ENCODE measurements at regions not wholly inside any gene's neighbourhood (a gene's known extent, or its start where the extent isn't known, plus 50 kb on each side); places are given as distances from the start of the nearest gene placed in this dataset.

DNA sequence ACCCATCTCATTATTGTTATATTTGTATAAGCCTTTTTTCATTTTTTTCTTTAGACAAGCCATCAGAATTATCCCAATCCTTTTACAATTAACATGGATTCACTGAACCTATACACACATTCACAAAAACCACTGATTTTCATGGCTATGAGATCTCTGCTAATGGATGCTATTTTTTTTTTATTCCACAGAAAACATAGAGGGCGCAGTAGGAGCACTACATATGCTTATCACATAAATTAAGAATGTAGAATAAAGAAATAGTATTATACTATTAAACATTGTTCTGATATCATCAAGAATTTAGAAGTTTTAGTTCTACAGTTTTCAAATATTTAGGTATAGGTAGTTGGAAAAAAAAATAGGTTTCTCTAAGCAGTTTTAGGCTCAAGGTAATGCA is 1477.4 kb downstream of the ARAP2 start:
- no peak for ATAC-seq (replicated peaks; ENCODE audit: extremely low read depth, poor library complexity, severe bottlenecking)
- H3K4me3 Mint-ChIP-seq: no peak overlapping the region
- peaks cover 5% of the 10 kb centered on the region for H3K9me3 Mint-ChIP-seq
- no peak overlapping the region for H3K27ac Mint-ChIP-seq (ENCODE audit: low read depth)
- H3K4me1 Mint-ChIP-seq: no peaks in the 10 kb centered on the region
- H3K36me3 Mint-ChIP-seq (ENCODE audit: insufficient read depth): no peaks in the 10 kb centered on the region
- H3K27me3 Mint-ChIP-seq: no peaks in the 10 kb centered on the region
- DNase-seq (ENCODE audit: low spot score in 2 of 2): no peak

DNA sequence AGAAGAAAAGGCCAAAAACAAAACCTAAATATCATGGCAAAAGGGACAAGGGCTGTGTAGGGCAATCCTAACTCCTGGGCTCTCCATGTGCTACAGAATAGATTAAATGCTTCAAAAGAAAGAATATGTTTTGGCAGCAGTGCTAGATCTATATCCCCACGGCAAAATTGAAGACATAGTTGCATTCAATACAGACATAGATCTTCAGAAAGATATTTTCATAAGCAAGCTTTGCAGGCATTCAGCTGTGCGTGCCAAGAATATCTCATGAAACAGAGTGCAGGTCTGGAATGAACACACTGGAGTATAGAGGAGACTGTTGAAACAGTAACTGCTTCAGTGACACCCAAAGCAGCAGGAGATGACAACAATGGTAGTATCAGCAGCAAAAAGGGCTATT is 1476.9 kb downstream of the ARAP2 start:
- DNase-seq (ENCODE audit: low spot score in 2 of 2) (no peak), ATAC-seq (replicated peaks; ENCODE audit: extremely low read depth, poor library complexity, severe bottlenecking) (no peak)
- Mint-ChIP-seq H3K36me3 (ENCODE audit: insufficient read depth) (no peaks in the 10 kb centered on the region), H3K4me1 (no peaks in the 10 kb centered on the region), H3K4me3 (no peak overlapping the region), H3K27me3 (no peaks in the 10 kb centered on the region), H3K9me3 (peaks cover 6% of the 10 kb centered on the region), H3K27ac (ENCODE audit: low read depth) (no peak overlapping the region)

DNA sequence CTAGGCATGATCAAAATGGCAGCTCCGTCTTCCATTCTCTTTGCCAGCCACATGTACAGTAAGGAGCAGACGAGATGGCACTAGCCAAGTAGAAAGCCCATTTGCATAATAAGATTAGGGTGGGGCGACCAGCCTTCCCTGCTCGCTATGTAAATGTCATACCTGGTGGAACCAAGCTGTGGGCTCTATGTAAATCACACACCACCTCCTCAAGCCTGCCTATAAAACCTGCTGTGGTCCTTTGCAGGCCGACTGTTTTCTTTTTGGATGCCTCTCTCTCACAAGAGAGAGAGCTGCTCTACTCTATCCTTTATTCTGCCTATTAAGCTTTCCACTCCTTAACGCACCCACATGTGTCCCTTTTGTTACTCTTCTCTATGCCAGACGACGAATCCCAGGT is 1472.7 kb downstream of the ARAP2 start:
- ATAC-seq (replicated peaks; ENCODE audit: extremely low read depth, poor library complexity, severe bottlenecking) (no peak), DNase-seq (ENCODE audit: low spot score in 2 of 2) (no peak)
- Mint-ChIP-seq H3K9me3 (peaks cover 11% of the 10 kb centered on the region), H3K27me3 (no peaks in the 10 kb centered on the region), H3K36me3 (ENCODE audit: insufficient read depth) (no peaks in the 10 kb centered on the region), H3K4me3 (no peak overlapping the region), H3K27ac (ENCODE audit: low read depth) (no peak overlapping the region), H3K4me1 (no peaks in the 10 kb centered on the region)

DNA sequence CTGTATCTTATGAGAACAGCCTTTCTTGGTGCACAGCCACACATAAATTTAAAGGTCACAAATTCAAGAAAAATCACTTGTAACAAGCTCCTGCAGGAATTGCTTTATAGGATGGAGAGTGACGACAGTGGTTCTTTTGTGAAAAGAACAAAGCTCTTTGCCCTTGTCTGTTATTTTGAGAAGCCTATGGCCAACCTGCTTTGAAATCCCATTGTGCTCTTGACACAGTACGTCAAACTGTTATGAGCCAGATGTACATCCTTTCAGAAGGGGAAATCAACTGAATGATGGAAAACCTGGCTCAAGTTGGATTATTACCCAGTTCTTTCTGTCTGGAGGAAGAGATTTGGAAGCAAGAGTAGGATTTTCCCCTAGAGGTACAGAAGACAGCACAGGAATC is 1454.2 kb downstream of the ARAP2 start:
- peaks cover 1% of the 10 kb centered on the region for H3K36me3 Mint-ChIP-seq (ENCODE audit: insufficient read depth)
- no peak for ATAC-seq (replicated peaks; ENCODE audit: extremely low read depth, poor library complexity, severe bottlenecking)
- no peaks in the 10 kb centered on the region for H3K4me1 Mint-ChIP-seq
- DNase-seq (ENCODE audit: low spot score in 2 of 2): no peak
- H3K27me3 Mint-ChIP-seq: no peaks in the 10 kb centered on the region
- no peak overlapping the region for H3K4me3 Mint-ChIP-seq
- H3K27ac Mint-ChIP-seq (ENCODE audit: low read depth): no peak overlapping the region
- H3K9me3 Mint-ChIP-seq: peaks cover 6% of the 10 kb centered on the region

DNA sequence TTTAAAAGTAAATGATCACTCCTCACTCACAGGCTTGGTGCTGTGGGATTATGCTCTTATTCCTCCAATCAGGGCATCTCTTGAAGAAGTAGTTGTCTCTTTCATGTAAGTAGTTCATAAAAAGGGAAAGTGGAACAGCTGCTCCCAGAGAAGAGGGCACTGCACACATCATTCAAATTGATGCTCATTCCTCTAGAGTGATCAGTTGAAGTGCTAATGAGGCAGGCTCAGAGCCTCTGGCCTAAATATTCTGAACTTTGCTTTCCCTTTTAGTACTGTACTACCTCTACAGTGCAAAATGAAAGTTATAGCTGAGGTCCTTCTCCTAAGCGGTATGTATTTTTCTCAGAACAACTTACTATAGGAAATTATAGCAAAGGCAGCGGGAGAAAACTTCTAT is 1453.1 kb downstream of the ARAP2 start:
- H3K4me3 Mint-ChIP-seq: no peak overlapping the region
- no peak for ATAC-seq (replicated peaks; ENCODE audit: extremely low read depth, poor library complexity, severe bottlenecking)
- H3K9me3 Mint-ChIP-seq: peaks cover 11% of the 10 kb centered on the region
- no peak overlapping the region for H3K27ac Mint-ChIP-seq (ENCODE audit: low read depth)
- H3K4me1 Mint-ChIP-seq: no peaks in the 10 kb centered on the region
- DNase-seq (ENCODE audit: low spot score in 2 of 2): no peak
- peaks cover 1% of the 10 kb centered on the region for H3K36me3 Mint-ChIP-seq (ENCODE audit: insufficient read depth)
- no peaks in the 10 kb centered on the region for H3K27me3 Mint-ChIP-seq

DNA sequence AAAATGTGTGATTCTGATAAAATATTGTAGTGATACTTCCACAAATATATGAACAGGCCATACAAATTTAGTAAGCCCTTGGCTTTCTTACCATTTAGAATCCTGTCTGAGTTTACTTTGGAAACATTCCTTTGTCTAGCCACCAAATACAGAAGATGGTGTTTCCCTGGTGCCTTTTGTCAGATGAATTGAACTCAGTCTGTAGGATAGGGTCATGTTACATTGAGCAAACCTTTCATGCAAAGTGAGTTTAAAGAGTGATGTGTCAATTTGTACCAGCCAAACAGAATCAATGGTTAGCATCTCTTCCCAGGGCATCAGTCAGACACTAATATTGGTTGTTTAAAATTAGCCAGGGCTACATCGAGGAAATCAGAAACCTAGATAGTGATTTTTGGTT is 1443.4 kb downstream of the ARAP2 start:
- no peak for DNase-seq (ENCODE audit: low spot score in 2 of 2)
- Mint-ChIP-seq H3K27ac (ENCODE audit: low read depth) (no peak overlapping the region), H3K4me3 (no peak overlapping the region), H3K27me3 (no peaks in the 10 kb centered on the region), H3K36me3 (ENCODE audit: insufficient read depth) (no peaks in the 10 kb centered on the region), H3K9me3 (peaks cover 22% of the 10 kb centered on the region), H3K4me1 (no peaks in the 10 kb centered on the region)
- no peak for ATAC-seq (replicated peaks; ENCODE audit: extremely low read depth, poor library complexity, severe bottlenecking)

DNA sequence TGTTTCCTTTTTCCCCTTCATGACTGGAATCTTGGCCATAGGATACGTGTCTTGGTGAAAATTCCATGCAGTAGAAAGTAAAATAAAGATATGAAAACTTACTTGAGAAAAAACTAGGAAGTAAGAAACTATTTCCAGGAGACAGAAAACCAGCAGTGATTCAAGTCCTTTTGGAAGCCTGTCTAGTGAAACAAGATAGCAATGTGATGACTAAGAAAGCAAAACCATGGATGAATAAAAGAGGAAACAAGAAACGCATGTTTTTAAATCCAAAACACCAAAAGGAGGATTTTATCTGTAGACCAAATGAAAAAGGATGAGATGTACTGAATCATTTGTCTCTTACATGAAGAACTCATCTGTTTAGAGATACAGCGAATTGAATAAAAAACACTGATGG is 1430.0 kb downstream of the ARAP2 start:
- Mint-ChIP-seq H3K4me3 (no peak overlapping the region), H3K36me3 (ENCODE audit: insufficient read depth) (no peaks in the 10 kb centered on the region), H3K4me1 (no peaks in the 10 kb centered on the region), H3K27ac (ENCODE audit: low read depth) (no peak overlapping the region), H3K9me3 (peaks cover 14% of the 10 kb centered on the region), H3K27me3 (no peaks in the 10 kb centered on the region)
- DNase-seq (ENCODE audit: low spot score in 2 of 2) (no peak), ATAC-seq (replicated peaks; ENCODE audit: extremely low read depth, poor library complexity, severe bottlenecking) (no peak)

DNA sequence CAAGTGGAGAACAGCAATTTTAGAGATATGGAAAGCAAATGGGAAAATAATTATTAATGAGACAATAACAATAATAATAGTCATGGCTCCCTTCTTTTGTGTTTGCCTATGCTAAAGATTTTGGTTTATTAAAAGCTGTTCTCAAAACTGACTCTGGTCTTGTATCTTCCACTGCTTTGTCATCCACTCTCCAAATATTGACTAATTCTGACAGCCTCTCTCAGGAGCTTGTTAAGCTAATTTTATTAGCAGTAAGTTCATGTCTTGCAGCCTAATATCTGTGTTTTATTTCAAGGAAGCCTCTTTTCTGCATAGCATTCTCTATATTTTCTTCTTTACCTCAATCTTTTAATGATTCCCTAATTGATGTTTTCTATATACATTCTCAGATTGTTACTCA is 1419.8 kb downstream of the ARAP2 start:
- DNase-seq (ENCODE audit: low spot score in 2 of 2) (no peak), ATAC-seq (replicated peaks; ENCODE audit: extremely low read depth, poor library complexity, severe bottlenecking) (no peak)
- H3K27me3 Mint-ChIP-seq: no peaks in the 10 kb centered on the region
- peaks cover 27% of the 10 kb centered on the region for H3K9me3 Mint-ChIP-seq
- no peak overlapping the region for H3K27ac Mint-ChIP-seq (ENCODE audit: low read depth)
- H3K4me3 Mint-ChIP-seq: no peak overlapping the region
- no peaks in the 10 kb centered on the region for H3K4me1 Mint-ChIP-seq
- H3K36me3 Mint-ChIP-seq (ENCODE audit: insufficient read depth): no peaks in the 10 kb centered on the region

DNA sequence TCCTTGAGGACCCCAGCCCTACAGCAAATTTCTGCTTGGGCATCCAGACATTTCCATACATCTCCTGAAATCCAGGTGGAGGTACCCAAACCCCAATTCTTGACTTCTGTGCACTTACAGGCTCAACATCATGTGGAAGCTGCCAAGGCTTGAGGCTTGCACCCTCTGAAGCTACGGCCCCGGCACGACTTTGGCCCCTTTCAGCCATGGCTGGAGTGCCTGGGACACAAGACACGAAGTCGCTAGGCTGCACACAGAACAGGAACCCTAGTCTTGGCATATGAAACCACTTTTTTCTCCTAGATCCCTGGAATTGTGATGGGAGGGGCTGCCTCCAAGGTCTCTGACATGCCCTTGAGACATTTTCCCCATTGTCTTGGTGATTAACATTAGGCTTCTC is 1417.7 kb downstream of the ARAP2 start:
- Mint-ChIP-seq H3K9me3 (peaks cover 30% of the 10 kb centered on the region), H3K27ac (ENCODE audit: low read depth) (no peak overlapping the region), H3K36me3 (ENCODE audit: insufficient read depth) (no peaks in the 10 kb centered on the region), H3K4me1 (no peaks in the 10 kb centered on the region), H3K27me3 (no peaks in the 10 kb centered on the region), H3K4me3 (no peak overlapping the region)
- DNase-seq (ENCODE audit: low spot score in 2 of 2) (no peak), ATAC-seq (replicated peaks; ENCODE audit: extremely low read depth, poor library complexity, severe bottlenecking) (no peak)

DNA sequence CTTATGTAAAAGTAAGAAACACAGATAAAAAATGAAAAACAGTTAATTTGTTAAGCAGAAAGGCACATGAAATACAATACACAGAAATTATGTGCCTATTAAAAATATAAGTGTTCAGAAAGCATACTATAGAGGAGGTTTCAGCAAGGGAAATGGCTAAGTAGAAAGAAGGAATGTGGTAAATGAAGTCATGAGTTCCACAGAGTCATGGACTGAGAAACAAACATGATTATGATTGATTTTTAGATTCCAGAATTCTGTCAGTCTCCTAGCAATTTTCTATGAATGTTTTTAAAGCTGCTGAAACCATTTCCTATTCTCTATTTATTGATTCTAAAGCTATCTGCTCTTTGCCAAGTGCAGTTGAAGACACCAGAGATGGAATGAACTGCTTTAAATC is 1398.4 kb downstream of the ARAP2 start:
- Mint-ChIP-seq H3K36me3 (ENCODE audit: insufficient read depth) (no peaks in the 10 kb centered on the region), H3K4me1 (no peaks in the 10 kb centered on the region), H3K9me3 (peaks cover 4% of the 10 kb centered on the region), H3K4me3 (no peak overlapping the region), H3K27me3 (no peaks in the 10 kb centered on the region), H3K27ac (ENCODE audit: low read depth) (no peak overlapping the region)
- DNase-seq (ENCODE audit: low spot score in 2 of 2) (no peak), ATAC-seq (replicated peaks; ENCODE audit: extremely low read depth, poor library complexity, severe bottlenecking) (no peak)

DNA sequence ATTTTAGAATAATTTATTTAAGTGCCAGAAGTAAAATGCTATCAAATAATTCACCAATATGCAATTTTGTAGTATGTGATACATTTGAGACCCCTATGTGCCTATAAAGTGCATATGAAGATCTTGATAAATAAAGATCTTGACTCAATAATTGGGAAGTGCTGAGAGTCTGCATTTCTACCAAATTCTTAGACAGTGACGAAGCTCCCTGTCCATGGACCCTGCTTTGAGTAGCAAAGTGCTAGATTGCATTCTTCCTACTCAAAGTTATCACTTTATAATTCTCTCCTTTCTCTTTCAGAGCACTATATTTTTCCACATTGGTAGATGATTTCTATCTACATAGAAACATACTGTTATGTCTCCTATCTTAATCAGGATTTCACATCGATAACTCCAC is 1393.9 kb downstream of the ARAP2 start:
- H3K9me3 Mint-ChIP-seq: peaks cover 18% of the 10 kb centered on the region
- H3K4me1 Mint-ChIP-seq: no peaks in the 10 kb centered on the region
- no peak overlapping the region for H3K27ac Mint-ChIP-seq (ENCODE audit: low read depth)
- no peaks in the 10 kb centered on the region for H3K27me3 Mint-ChIP-seq
- ATAC-seq (replicated peaks; ENCODE audit: extremely low read depth, poor library complexity, severe bottlenecking) (no peak), DNase-seq (ENCODE audit: low spot score in 2 of 2) (no peak)
- no peaks in the 10 kb centered on the region for H3K36me3 Mint-ChIP-seq (ENCODE audit: insufficient read depth)
- H3K4me3 Mint-ChIP-seq: no peak overlapping the region

DNA sequence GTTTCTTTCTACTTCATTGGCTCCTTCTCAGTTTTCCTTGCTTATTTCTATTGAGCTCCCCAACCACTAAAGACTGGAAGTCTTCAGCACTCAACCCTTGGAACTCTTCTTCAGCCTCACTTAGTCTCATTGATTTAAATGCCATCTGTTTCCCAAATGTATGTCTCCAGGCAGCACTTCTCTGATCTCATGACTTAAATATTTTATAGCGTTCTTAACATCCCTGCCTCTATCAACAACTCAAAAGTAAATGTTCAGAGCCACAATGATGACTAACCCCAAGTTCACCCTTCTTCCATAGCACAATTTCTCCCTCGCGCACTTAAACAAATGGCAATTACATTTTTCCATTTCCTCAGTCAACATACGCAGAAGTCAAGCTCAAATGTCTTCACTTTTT is 1393.3 kb downstream of the ARAP2 start:
- Mint-ChIP-seq H3K27ac (ENCODE audit: low read depth) (no peak overlapping the region), H3K9me3 (peaks cover 18% of the 10 kb centered on the region), H3K27me3 (no peaks in the 10 kb centered on the region), H3K4me1 (no peaks in the 10 kb centered on the region), H3K36me3 (ENCODE audit: insufficient read depth) (no peaks in the 10 kb centered on the region), H3K4me3 (no peak overlapping the region)
- ATAC-seq (replicated peaks; ENCODE audit: extremely low read depth, poor library complexity, severe bottlenecking) (no peak), DNase-seq (ENCODE audit: low spot score in 2 of 2) (no peak)

DNA sequence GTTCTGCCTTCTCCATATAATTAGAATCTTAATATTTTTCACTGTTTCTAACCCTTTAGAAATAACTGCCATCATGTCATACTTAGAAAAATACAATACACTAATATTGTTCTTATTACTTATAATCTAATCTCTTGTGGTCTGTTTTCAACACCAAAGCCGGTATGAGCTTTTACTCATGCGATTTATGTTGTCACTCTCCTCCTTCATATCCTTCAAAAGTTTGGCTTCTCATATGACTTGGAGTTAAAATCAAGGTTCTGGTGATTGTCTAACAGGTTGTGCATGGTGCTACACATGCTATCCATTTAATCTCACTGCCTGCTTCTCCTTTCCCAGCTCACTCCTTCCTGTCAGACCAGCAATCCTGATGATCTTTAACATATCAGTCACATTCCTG is 1392.9 kb downstream of the ARAP2 start:
- Mint-ChIP-seq H3K9me3 (peaks cover 21% of the 10 kb centered on the region), H3K36me3 (ENCODE audit: insufficient read depth) (no peaks in the 10 kb centered on the region), H3K27me3 (no peaks in the 10 kb centered on the region), H3K27ac (ENCODE audit: low read depth) (no peak overlapping the region), H3K4me3 (no peak overlapping the region), H3K4me1 (no peaks in the 10 kb centered on the region)
- DNase-seq (ENCODE audit: low spot score in 2 of 2) (no peak), ATAC-seq (replicated peaks; ENCODE audit: extremely low read depth, poor library complexity, severe bottlenecking) (no peak)

DNA sequence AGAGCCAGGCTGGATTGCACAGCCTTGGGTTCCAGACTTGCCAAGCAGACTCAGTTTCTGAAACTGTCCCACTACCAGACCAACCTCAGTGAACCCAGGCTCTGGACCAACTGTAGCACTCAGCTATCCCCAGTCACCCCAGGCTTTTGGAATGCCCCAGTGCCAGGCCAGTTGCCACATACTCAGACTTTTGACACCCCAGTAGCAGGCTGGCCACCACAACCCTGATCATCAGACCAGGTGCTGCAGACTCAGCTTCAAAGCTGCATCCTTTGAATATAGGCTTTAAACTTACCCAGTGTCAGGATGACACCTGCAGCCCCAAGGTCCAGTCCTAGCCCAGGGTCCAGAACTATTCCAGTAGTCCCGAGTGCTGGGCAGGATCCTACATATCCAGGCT is 1389.9 kb downstream of the ARAP2 start:
- H3K9me3 Mint-ChIP-seq: peaks cover 30% of the 10 kb centered on the region
- ATAC-seq (replicated peaks; ENCODE audit: extremely low read depth, poor library complexity, severe bottlenecking) (no peak), DNase-seq (ENCODE audit: low spot score in 2 of 2) (no peak)
- no peak overlapping the region for H3K27ac Mint-ChIP-seq (ENCODE audit: low read depth)
- H3K4me3 Mint-ChIP-seq: no peak overlapping the region
- no peaks in the 10 kb centered on the region for H3K27me3 Mint-ChIP-seq
- no peaks in the 10 kb centered on the region for H3K4me1 Mint-ChIP-seq
- H3K36me3 Mint-ChIP-seq (ENCODE audit: insufficient read depth): no peaks in the 10 kb centered on the region
